ENCODE measurements at regions not wholly inside any gene's neighbourhood (a gene's known extent, or its start where the extent isn't known, plus 50 kb on each side); places are given as distances from the start of the nearest gene placed in this dataset.

GRCh38 chr6:44603044-44603686 is 215.7 kb downstream of the CDC5L start:
- Histone ChIP-seq H3K27me3 (replicated peaks; ENCODE audit: insufficient read depth) (no peaks in the 10 kb centered on the region), H3K27ac (no peak overlapping the region), H3K36me3 (no peaks in the 10 kb centered on the region), H3K4me1 (ENCODE audit: control insufficient read depth in 1 of 2, low read depth in 2 of 2) (no peaks in the 10 kb centered on the region), H3K4me3 (no peak overlapping the region), H3K9me3 (no peaks in the 10 kb centered on the region)
- no peak for TF ChIP-seq CTCF (IDR thresholded peaks at IDR 0.05)
- no peak for DNase-seq (ENCODE audit: low spot score)
- no peak for ATAC-seq (ENCODE audit: insufficient number of reproducible peaks, low FRiP score, low read depth)

DNA sequence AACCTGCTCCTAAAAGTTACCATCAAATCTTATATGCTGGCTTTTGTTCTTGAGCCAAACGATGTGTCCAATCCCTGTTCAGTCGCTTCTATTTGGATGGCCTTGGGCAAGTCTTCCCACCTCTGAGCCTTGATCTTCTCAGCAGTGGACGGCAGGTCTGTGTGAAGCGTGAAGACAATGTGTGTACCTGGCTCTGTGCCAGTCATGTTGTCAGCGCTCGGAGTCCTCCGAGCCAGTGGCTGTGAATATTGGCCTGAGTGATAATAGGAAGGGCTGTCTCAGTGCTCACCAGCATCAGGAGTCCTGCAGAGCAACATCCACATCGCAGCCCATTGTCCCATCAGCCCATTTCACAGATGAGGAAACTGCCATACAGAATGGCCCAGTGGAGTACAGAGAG is 219.0 kb downstream of the CDC5L start:
- ATAC-seq (ENCODE audit: insufficient number of reproducible peaks, low FRiP score, low read depth) (no peak), DNase-seq (ENCODE audit: low spot score) (no peak)
- H3K36me3 ChIP-seq, result no peaks in the 10 kb centered on the region
- no peaks in the 10 kb centered on the region for H3K4me1 ChIP-seq (ENCODE audit: control insufficient read depth in 1 of 2, low read depth in 2 of 2)
- H3K9me3 ChIP-seq, result no peaks in the 10 kb centered on the region
- H3K4me3 ChIP-seq, result no peak overlapping the region
- H3K27ac ChIP-seq, result no peak overlapping the region
- no peak for TF ChIP-seq CTCF (IDR thresholded peaks at IDR 0.05)
- no peaks in the 10 kb centered on the region for H3K27me3 ChIP-seq (replicated peaks; ENCODE audit: insufficient read depth)

DNA sequence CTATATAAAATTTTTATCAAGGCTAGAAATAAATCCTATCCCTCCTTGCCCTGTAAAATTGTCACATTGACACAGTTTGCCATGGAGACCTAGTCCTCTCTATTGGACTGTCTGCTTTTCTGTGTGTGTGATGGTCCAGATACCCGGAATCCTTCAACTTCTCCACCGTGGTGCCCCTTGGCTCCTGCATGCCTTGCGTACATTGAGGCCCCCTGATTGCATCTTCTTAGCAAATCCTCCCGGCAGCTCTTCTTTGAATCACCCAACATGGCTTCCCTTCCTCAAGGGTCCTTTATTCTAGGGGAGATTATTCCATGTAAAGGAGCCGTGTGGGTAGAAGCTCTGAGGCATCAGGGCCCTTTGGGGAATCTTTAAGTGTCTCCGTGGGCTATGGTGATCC is 219.5 kb downstream of the CDC5L start:
- Histone ChIP-seq H3K4me1 (ENCODE audit: control insufficient read depth in 1 of 2, low read depth in 2 of 2) (no peaks in the 10 kb centered on the region), H3K9me3 (no peaks in the 10 kb centered on the region), H3K36me3 (no peaks in the 10 kb centered on the region), H3K4me3 (no peak overlapping the region), H3K27ac (no peak overlapping the region), H3K27me3 (replicated peaks; ENCODE audit: insufficient read depth) (no peaks in the 10 kb centered on the region)
- no peak for TF ChIP-seq CTCF (IDR thresholded peaks at IDR 0.05)
- ATAC-seq (ENCODE audit: insufficient number of reproducible peaks, low FRiP score, low read depth) (no peak), DNase-seq (ENCODE audit: low spot score) (no peak)

DNA sequence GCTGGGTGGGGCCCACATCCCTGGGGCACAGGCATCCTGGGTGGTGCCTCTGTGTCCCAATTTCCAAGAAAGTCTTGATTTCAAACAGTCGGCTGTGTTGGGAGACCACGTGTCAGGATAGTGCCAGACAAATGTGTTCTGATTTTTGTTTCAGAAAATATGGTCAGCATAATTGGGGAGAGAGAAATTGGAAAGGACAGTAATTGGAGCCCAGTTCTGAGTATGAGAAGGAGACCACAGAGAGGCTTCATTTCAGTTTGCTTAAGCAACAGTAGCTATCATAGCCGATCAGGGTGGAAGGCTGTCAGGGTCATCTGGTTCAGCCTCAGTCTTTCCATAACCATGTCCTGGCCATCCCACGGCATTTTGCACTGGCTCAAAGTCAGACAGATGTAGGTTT is 220.7 kb downstream of the CDC5L start:
- DNase-seq (ENCODE audit: low spot score), result no peak
- H3K27me3 ChIP-seq (replicated peaks; ENCODE audit: insufficient read depth), result no peaks in the 10 kb centered on the region
- H3K36me3 ChIP-seq, result no peaks in the 10 kb centered on the region

DNA sequence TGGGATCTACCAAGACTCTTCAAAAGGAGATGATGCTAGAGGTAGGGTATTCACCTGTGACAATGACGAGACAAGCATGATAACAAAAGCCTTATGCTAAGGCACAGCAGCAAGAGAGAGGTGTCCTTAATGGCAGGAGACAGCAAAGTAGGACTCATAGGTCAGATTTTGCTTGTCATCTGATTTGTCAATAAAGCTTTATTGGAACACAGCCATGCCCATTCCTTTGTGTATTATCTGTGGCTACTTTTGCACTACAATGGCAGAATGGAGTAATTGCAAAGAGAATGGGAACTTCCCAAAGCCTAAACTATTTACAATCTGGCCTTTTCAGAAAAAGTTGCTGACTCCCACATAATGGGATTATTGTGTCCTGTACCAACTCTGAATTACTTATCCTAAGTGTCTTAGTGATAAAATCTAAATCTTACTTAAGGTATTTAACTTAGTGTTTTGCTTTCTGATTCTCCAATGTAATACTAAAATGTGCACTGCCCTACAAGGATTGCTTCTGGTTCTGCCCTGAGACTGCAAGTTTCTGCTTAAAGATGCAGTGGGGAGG is 221.6 kb downstream of the CDC5L start:
- TF ChIP-seq CTCF (IDR thresholded peaks at IDR 0.05), result no peak
- Histone ChIP-seq H3K27me3 (replicated peaks; ENCODE audit: insufficient read depth) (no peaks in the 10 kb centered on the region), H3K4me3 (no peak overlapping the region), H3K36me3 (no peaks in the 10 kb centered on the region), H3K9me3 (no peaks in the 10 kb centered on the region), H3K4me1 (ENCODE audit: control insufficient read depth in 1 of 2, low read depth in 2 of 2) (no peaks in the 10 kb centered on the region), H3K27ac (no peak overlapping the region)
- DNase-seq (ENCODE audit: low spot score), result no peak
- ATAC-seq (ENCODE audit: insufficient number of reproducible peaks, low FRiP score, low read depth), result no peak

More for the DNA sequence above, 220.7 kb downstream of the CDC5L start:
- Histone ChIP-seq H3K27ac (no peak overlapping the region), H3K4me1 (ENCODE audit: control insufficient read depth in 1 of 2, low read depth in 2 of 2) (no peaks in the 10 kb centered on the region), H3K4me3 (no peak overlapping the region), H3K9me3 (no peaks in the 10 kb centered on the region)
- ATAC-seq (ENCODE audit: insufficient number of reproducible peaks, low FRiP score, low read depth), result no peak
- no peak for TF ChIP-seq CTCF (IDR thresholded peaks at IDR 0.05)

Measured in thoracic aorta (tissue), 2 donors.